ENCODE measurements at regions not wholly inside any gene's neighbourhood (a gene's known extent, or its start where the extent isn't known, plus 50 kb on each side); places are given as distances from the start of the nearest gene placed in this dataset.
"Not testable (repeated sequence)": the region's sequence is repeated elsewhere in the genome, so short reads cannot be mapped to it uniquely, and the experiment has no call there.

- 64 to 69% methylated on average over 4 of the region's 4 CpGs for WGBS, 2 donors
- intact Hi-C loops (cut with DNase I) = no loop called here
- no peaks in the 10 kb centered on the region for H3K36me3 ChIP-seq
- no peaks in the 10 kb centered on the region for H3K27me3 ChIP-seq
- no peak overlapping the region for H3K4me3 ChIP-seq
- no peak for DNase-seq
- peaks cover 0 to 44% (median 38%) of the 10 kb centered on the region in 4 donors for H3K4me1 ChIP-seq
- peaks cover 0 to 7% (median 0%) of the 10 kb centered on the region in 4 donors for H3K9me3 ChIP-seq
- H3K27ac ChIP-seq = peak overlapping the region in 3 of 4 donors; percentile 38 to 63 (median 55)
- TF ChIP-seq EP300 (IDR thresholded peaks at IDR 0.05) = no peak
- TF ChIP-seq POLR2A (IDR thresholded peaks at IDR 0.05) = no peak
- TF ChIP-seq POLR2AphosphoS5 (IDR thresholded peaks at IDR 0.05) = no peak
- no peak for TF ChIP-seq CTCF (IDR thresholded peaks at IDR 0.05)
Measured at GRCh38 chr16:59634004-59634579, 900.0 kb upstream of the GOT2 start.

GRCh38 chr16:59632276-59632855 is 898.2 kb upstream of the GOT2 start:
- Histone ChIP-seq H3K36me3 (no peaks in the 10 kb centered on the region), H3K9me3 (peaks cover 0 to 7% (median 0%) of the 10 kb centered on the region in 4 donors), H3K27me3 (no peaks in the 10 kb centered on the region), H3K4me1 (peaks cover 0 to 44% (median 38%) of the 10 kb centered on the region in 4 donors), H3K4me3 (no peak overlapping the region), H3K27ac (peak overlapping the region in 3 of 4 donors; percentile 38 to 63 (median 55))
- no peak for DNase-seq
- intact Hi-C loops (cut with DNase I) = no loop called here
- 66 to 83% methylated on average over 3 of the region's 3 CpGs for WGBS, 2 donors
- no peak for TF ChIP-seq POLR2A (IDR thresholded peaks at IDR 0.05)
- TF ChIP-seq EP300 (IDR thresholded peaks at IDR 0.05) = no peak
- TF ChIP-seq CTCF (IDR thresholded peaks at IDR 0.05) = no peak
- TF ChIP-seq POLR2AphosphoS5 (IDR thresholded peaks at IDR 0.05) = no peak

GRCh38 chr16:59624381-59624780 is 890.3 kb upstream of the GOT2 start:
- DNase-seq; H3K27me3 ChIP-seq; H3K9me3 ChIP-seq; H3K4me3 ChIP-seq; H3K36me3 ChIP-seq; intact Hi-C loops (cut with DNase I); H3K27ac ChIP-seq; H3K4me1 ChIP-seq: not testable (repeated sequence)
- 48 to 57% methylated on average over 2 of the region's 2 CpGs for WGBS, 2 donors

GRCh38 chr16:59614466-59615240 is 880.5 kb upstream of the GOT2 start:
- Histone ChIP-seq H3K36me3 (no peaks in the 10 kb centered on the region), H3K9me3 (no peaks in the 10 kb centered on the region), H3K4me1 (no peaks in the 10 kb centered on the region), H3K27me3 (no peaks in the 10 kb centered on the region), H3K27ac (no peak overlapping the region), H3K4me3 (no peak overlapping the region)
- intact Hi-C loops (cut with DNase I) = no loop called here
- TF ChIP-seq POLR2A (IDR thresholded peaks at IDR 0.05) = no peak
- no peak for TF ChIP-seq POLR2AphosphoS5 (IDR thresholded peaks at IDR 0.05)
- TF ChIP-seq CTCF (IDR thresholded peaks at IDR 0.05) = no peak
- no peak for TF ChIP-seq EP300 (IDR thresholded peaks at IDR 0.05)
- 92 to 94% methylated on average over 2 of the region's 2 CpGs for WGBS, 2 donors
- DNase-seq = no peak

GRCh38 chr16:59612910-59613620 is 878.9 kb upstream of the GOT2 start:
- DNase-seq; H3K27me3 ChIP-seq; intact Hi-C loops (cut with DNase I); H3K9me3 ChIP-seq; H3K36me3 ChIP-seq; H3K27ac ChIP-seq; H3K4me3 ChIP-seq; H3K4me1 ChIP-seq: not testable (repeated sequence)
- WGBS, 2 donors = 49 to 54% methylated on average over 8 of the region's 8 CpGs
